ES-I3 (cell line): ENCODE measurements at regions not wholly inside any gene's neighbourhood (a gene's known extent, or its start where the extent isn't known, plus 50 kb on each side); places are given as distances from the start of the nearest gene placed in this dataset.

Experiments used
- H3K36me3 ChIP-seq: 2 replicates; pipeline ENCODE4 v1.6.1; 2013; ENCODE audit warnings: mild to moderate bottlenecking, low read length, control low read depth, moderate library complexity; ENCODE audit not compliant: insufficient read depth
- H3K4me1 ChIP-seq: 2 replicates; pipeline ENCODE4 v1.6.1; 2013; ENCODE audit warnings: mild to moderate bottlenecking, control low read depth, low read length; ENCODE audit not compliant: insufficient read depth
- H3K9ac ChIP-seq: 2 replicates; pipeline ENCODE4 v1.6.1; 2013; ENCODE audit warnings: low read depth, mild to moderate bottlenecking, low read length, moderate library complexity
- H3K9me3 ChIP-seq: 2 replicates; pipeline ENCODE4 v1.6.1; 2013; ENCODE audit warnings: mild to moderate bottlenecking, low read length, moderate library complexity; ENCODE audit not compliant: control insufficient read depth, insufficient read depth

- H3K9ac ChIP-seq, result no peak overlapping the region
- no peaks in the 10 kb centered on the region for H3K4me1 ChIP-seq
- H3K36me3 ChIP-seq, result no peaks in the 10 kb centered on the region
- H3K9me3 ChIP-seq, result no peaks in the 10 kb centered on the region
Measured at GRCh38 chr15:47351501-47351900, 365.8 kb upstream of the SEMA6D start.

GRCh38 chr15:47352217-47352616 is 365.1 kb upstream of the SEMA6D start:
- H3K9me3 ChIP-seq, result no peaks in the 10 kb centered on the region
- H3K4me1 ChIP-seq, result no peaks in the 10 kb centered on the region
- H3K36me3 ChIP-seq, result no peaks in the 10 kb centered on the region
- no peak overlapping the region for H3K9ac ChIP-seq

DNA sequence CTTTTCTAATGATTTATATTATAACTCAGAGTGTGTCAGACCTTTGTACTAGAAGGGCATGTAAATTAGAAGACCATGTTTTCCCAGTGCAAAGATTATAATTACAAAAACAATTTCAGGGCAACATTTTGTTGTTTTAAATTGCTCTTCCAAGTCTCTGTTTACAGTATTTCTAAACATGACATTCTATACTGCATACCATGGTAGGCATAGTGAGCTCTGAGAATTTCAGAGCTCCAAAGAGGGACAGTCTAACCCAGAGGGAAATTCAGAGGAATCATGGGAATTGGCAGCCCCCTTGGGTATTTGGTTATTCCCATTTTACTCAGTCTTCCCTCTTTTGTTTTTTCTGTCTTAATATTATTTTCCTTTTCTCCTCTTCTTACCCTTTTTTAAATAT is 361.5 kb upstream of the SEMA6D start:
- H3K9me3 ChIP-seq, result no peaks in the 10 kb centered on the region
- H3K36me3 ChIP-seq, result no peaks in the 10 kb centered on the region
- H3K4me1 ChIP-seq, result no peaks in the 10 kb centered on the region
- no peak overlapping the region for H3K9ac ChIP-seq

GRCh38 chr15:47356297-47356696 is 361.0 kb upstream of the SEMA6D start:
- Histone ChIP-seq H3K4me1 (no peaks in the 10 kb centered on the region), H3K9me3 (no peaks in the 10 kb centered on the region), H3K36me3 (no peaks in the 10 kb centered on the region), H3K9ac (no peak overlapping the region)

DNA sequence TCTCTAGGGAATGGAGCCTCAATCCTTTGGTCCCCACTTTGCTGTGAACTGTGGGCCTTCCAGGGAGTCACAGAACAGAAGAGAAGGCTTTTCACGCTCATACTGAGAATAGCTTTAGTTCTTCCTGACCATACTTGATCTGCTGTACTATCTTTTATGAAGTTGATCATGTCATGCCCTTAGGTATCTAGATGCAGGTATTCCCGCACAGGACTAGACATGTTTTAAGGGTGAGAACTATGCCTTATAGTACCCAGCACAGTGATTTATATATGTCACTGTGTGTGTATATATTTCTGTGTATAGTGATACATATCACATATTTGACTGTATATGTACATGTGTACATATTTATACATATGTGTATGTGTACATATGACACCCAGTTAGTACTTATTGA is 358.4 kb upstream of the SEMA6D start:
- no peaks in the 10 kb centered on the region for H3K9me3 ChIP-seq
- no peaks in the 10 kb centered on the region for H3K36me3 ChIP-seq
- H3K4me1 ChIP-seq, result no peaks in the 10 kb centered on the region
- H3K9ac ChIP-seq, result no peak overlapping the region

DNA sequence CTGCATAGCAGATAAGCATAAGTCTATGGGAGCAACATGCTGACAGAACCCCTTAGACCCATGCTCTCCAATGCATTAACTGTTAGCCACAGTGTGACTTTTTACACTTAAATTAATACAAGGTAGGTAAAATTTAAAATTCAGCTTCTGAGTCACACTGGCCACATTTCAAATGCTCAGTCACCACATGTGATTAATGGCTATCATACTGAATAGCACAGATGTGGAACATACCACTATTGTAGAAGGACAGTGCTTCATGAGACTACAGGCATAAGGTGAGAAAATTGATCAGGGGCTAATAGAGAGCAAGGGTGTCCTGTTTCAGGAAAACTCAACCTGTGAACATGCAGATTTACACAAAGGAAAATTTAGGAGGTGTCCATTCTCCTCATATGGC is 357.0 kb upstream of the SEMA6D start:
- H3K9ac ChIP-seq, result no peak overlapping the region
- H3K36me3 ChIP-seq, result no peaks in the 10 kb centered on the region
- no peaks in the 10 kb centered on the region for H3K4me1 ChIP-seq
- H3K9me3 ChIP-seq, result no peaks in the 10 kb centered on the region

GRCh38 chr15:47362118-47362905 is 355.0 kb upstream of the SEMA6D start:
- no peaks in the 10 kb centered on the region for H3K36me3 ChIP-seq
- no peaks in the 10 kb centered on the region for H3K9me3 ChIP-seq
- H3K9ac ChIP-seq, result no peak overlapping the region
- no peaks in the 10 kb centered on the region for H3K4me1 ChIP-seq

GRCh38 chr15:47363653-47364052 is 353.7 kb upstream of the SEMA6D start:
- H3K9me3 ChIP-seq, result no peaks in the 10 kb centered on the region
- no peaks in the 10 kb centered on the region for H3K36me3 ChIP-seq
- no peaks in the 10 kb centered on the region for H3K4me1 ChIP-seq
- H3K9ac ChIP-seq, result no peak overlapping the region

DNA sequence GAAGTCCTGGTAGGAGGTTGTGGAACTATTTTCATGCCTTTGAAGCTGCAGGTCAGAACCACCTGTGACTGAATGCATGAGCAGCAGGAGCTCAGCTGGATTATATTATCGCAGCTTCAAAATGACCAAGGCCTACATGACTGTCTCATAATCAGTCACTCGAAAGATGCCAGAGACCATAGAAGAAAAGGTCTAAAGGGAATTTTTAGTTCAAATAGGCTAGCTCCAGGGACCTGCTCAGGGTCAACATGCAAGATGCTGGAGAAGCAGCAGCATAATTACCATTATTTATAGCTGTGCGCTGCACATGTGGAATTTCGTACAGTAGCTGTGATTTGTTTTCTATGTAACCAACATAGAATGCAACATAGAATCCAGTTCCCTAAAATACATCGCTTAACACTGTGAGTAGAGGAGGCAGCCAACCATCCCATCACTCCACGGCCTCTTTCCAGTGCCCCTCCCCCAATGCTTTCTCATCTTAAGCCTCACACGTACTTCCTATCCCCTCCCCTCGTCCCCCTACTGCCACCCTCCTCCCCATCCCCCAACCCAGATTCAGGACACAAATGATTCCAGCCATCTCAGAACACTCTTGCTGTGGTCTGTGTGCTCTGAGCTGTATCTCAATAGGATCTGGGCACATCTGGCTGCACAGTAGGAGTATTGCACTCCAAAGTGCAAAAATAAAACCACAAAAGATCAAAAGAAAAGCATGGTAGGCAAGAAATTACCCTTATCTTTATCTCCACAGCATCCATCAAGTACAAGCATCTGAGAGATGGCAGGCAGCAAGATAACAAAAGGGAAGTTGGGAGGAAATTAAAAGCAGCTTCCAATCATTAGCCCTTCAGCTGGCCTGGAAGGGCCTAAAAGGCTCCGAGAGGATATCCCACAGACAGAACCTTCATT is 352.8 kb upstream of the SEMA6D start:
- Histone ChIP-seq H3K9ac (no peak overlapping the region), H3K36me3 (no peaks in the 10 kb centered on the region), H3K4me1 (no peaks in the 10 kb centered on the region), H3K9me3 (no peaks in the 10 kb centered on the region)

DNA sequence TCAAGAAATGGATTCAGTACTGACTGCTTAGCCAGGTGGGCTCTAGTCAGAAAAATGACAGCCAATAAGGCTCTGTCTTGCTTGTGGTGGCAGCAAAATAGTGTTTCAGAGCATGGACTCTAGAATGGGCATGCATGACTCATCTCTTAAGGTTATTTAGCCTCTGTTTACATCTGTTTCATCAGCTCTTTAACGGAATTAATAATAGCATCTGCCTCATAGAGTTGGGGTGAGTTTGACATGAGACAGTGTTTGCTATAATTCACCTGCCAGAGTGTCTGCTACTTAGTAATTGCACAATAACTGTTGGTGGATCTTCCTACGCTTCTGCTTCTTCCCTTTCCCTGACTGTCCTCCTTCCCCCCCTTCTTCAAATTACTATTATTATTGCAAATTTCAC is 350.4 kb upstream of the SEMA6D start:
- H3K4me1 ChIP-seq, result no peaks in the 10 kb centered on the region
- no peaks in the 10 kb centered on the region for H3K36me3 ChIP-seq
- no peaks in the 10 kb centered on the region for H3K9me3 ChIP-seq
- no peak overlapping the region for H3K9ac ChIP-seq

- no peak overlapping the region for H3K9ac ChIP-seq
- no peaks in the 10 kb centered on the region for H3K4me1 ChIP-seq
- no peaks in the 10 kb centered on the region for H3K9me3 ChIP-seq
- H3K36me3 ChIP-seq, result no peaks in the 10 kb centered on the region
Measured at GRCh38 chr15:47367726-47368390, 349.4 kb upstream of the SEMA6D start.

- Histone ChIP-seq H3K36me3 (no peaks in the 10 kb centered on the region), H3K9me3 (no peaks in the 10 kb centered on the region), H3K9ac (no peak overlapping the region), H3K4me1 (no peaks in the 10 kb centered on the region)
Measured at GRCh38 chr15:47371939-47372338, 345.4 kb upstream of the SEMA6D start.

- no peaks in the 10 kb centered on the region for H3K36me3 ChIP-seq
- H3K9me3 ChIP-seq, result no peaks in the 10 kb centered on the region
- H3K9ac ChIP-seq, result no peak overlapping the region
- H3K4me1 ChIP-seq, result no peaks in the 10 kb centered on the region
Measured at GRCh38 chr15:47374222-47374621, 343.1 kb upstream of the SEMA6D start.

DNA sequence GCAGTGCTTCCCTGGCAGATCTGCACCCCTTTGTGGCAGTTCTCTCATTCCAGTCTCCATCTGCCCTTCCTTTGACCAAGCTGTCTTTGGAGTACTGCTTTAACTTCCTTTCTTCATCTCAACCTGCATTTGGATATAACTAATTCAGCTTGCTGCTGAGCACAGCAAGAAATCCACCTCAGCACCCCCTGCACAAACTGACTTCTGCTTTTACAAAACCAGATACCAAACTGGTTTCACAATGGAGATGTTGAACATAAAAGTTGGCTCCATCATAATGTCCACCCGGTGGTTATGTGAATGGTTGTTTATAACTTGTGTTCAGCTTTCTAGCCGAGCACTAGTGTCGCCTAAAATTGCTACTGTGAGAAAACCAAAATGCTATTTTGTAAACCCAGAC is 341.1 kb upstream of the SEMA6D start:
- Histone ChIP-seq H3K9ac (no peak overlapping the region), H3K4me1 (no peaks in the 10 kb centered on the region), H3K36me3 (no peaks in the 10 kb centered on the region), H3K9me3 (no peaks in the 10 kb centered on the region)
